ENCODE measurements at regions not wholly inside any gene's neighbourhood (a gene's known extent, or its start where the extent isn't known, plus 50 kb on each side); places are given as distances from the start of the nearest gene placed in this dataset.

DNA sequence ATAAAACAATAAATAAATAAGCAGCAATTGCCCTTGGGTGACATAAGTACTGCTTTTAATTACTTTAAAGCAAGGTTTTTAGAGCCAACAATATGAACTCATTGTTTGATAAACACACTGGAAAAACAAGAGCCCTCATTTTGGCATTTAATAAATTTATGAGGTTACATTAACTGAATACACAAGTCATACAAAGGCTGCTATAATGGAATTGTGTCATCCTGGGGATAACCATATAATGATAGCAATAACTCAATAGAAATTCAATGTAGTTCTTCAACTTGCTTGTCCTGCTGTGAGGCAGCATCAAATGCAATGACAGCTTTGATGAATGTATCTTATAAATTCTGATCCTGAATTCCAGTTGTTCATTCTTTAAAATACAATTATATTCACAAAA, 1512.5 kb downstream of the STIM2 start:
- no peak for TF ChIP-seq CTCF (IDR thresholded peaks at IDR 0.05; ENCODE audit: insufficient read depth, low read length, poor library complexity, severe bottlenecking)
- Histone ChIP-seq H3K27me3 (ENCODE audit: control insufficient read depth, insufficient read depth, low read length) (no peaks in the 10 kb centered on the region), H3K4me3 (ENCODE audit: low read depth, low read length) (no peak overlapping the region), H3K36me3 (ENCODE audit: control insufficient read depth, insufficient read depth, low read length) (no peaks in the 10 kb centered on the region)
- DNase-seq (ENCODE audit: low read depth): no peak

DNA sequence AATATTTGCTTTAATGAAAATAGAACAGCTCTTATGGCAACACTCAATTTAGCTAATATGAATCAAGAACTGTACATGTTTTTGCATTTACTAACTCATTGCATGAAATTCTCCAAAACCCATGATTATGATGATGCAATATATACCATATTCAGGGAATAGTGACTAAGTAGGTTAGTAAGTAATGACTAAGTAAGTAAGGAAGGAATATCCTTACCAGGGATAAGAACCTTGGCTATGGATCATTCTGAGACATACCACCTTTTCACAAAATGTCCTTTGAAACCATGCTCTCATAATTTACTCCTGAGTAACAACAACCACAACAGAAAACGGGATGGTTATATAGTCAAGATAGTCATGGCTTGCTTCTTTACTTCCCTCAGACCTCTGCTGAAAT, 1513.0 kb downstream of the STIM2 start:
- DNase-seq (ENCODE audit: low read depth): no peak
- TF ChIP-seq CTCF (IDR thresholded peaks at IDR 0.05; ENCODE audit: insufficient read depth, low read length, poor library complexity, severe bottlenecking): no peak

DNA sequence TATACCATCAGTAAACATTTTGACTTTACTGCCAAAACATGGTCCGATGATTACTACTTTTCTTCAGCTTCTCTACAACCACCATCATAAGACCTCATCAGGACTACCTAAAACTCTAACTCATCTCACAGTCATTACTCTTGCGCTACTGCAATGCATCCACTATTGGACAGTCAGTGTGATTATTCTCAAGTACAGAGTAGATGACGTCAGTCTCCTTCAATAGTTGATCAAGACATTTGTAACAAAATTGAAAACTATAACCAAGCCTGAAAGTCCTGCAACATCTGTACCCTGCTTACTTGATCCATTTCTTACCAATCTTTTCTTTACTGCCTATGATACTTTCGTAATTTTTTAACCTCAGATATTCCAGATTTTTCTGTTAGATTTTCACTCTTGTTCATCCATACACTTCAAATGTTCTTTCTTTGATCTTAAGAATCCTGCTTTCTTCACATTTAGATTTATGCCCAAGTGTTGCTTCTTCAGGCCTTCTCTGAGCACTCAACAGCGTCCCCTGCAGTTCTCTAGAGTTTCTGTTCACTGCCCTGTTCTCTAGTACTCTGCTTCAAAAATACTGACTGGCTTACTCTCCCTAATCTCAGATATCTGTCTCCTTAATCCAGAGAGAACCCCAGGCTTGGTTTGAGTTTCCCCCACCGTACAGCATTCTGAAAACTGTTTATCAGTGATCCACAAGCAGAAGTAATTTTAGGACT, 1517.6 kb downstream of the STIM2 start:
- Histone ChIP-seq H3K36me3 (ENCODE audit: control insufficient read depth, insufficient read depth, low read length) (no peaks in the 10 kb centered on the region), H3K4me3 (ENCODE audit: low read depth, low read length) (no peak overlapping the region), H3K27me3 (ENCODE audit: control insufficient read depth, insufficient read depth, low read length) (no peaks in the 10 kb centered on the region)
- TF ChIP-seq CTCF (IDR thresholded peaks at IDR 0.05; ENCODE audit: insufficient read depth, low read length, poor library complexity, severe bottlenecking): no peak
- DNase-seq (ENCODE audit: low read depth): no peak

More for the DNA sequence above, 1513.0 kb downstream of the STIM2 start:
- no peaks in the 10 kb centered on the region for H3K27me3 ChIP-seq (ENCODE audit: control insufficient read depth, insufficient read depth, low read length)
- H3K36me3 ChIP-seq (ENCODE audit: control insufficient read depth, insufficient read depth, low read length): no peaks in the 10 kb centered on the region
- H3K4me3 ChIP-seq (ENCODE audit: low read depth, low read length): no peak overlapping the region

DNA sequence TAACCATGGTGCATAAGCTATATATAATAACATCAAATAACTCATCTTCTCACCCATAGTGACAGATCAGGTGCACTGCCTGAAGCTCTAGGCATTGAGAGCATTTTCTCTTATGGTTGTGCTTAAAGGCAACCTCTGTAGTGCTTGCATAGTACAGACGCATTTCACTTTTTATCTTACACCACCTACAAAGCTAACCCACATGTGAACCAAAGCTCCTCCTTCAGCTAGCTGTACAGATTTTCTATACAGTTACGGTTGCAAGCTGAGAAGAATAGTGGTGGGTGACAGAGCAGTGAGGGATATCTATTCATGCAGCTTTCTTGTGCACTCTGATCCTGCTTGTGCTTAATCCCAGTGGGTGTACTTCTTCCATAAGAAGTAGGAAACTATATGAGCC, 1525.2 kb downstream of the STIM2 start:
- Histone ChIP-seq H3K27me3 (ENCODE audit: control insufficient read depth, insufficient read depth, low read length) (no peaks in the 10 kb centered on the region), H3K4me3 (ENCODE audit: low read depth, low read length) (no peak overlapping the region), H3K36me3 (ENCODE audit: control insufficient read depth, insufficient read depth, low read length) (no peaks in the 10 kb centered on the region)
- DNase-seq (ENCODE audit: low read depth): no peak
- TF ChIP-seq CTCF (IDR thresholded peaks at IDR 0.05; ENCODE audit: insufficient read depth, low read length, poor library complexity, severe bottlenecking): no peak

- Histone ChIP-seq H3K36me3 (ENCODE audit: control insufficient read depth, insufficient read depth, low read length) (no peaks in the 10 kb centered on the region), H3K27me3 (ENCODE audit: control insufficient read depth, insufficient read depth, low read length) (no peaks in the 10 kb centered on the region), H3K4me3 (ENCODE audit: low read depth, low read length) (no peak overlapping the region)
- no peak for TF ChIP-seq CTCF (IDR thresholded peaks at IDR 0.05; ENCODE audit: insufficient read depth, low read length, poor library complexity, severe bottlenecking)
- no peak for DNase-seq (ENCODE audit: low read depth)
Observed at GRCh38 chr4:28386776-28387175, 1526.1 kb downstream of the STIM2 start.

- no peak for TF ChIP-seq CTCF (IDR thresholded peaks at IDR 0.05; ENCODE audit: insufficient read depth, low read length, poor library complexity, severe bottlenecking)
- no peak for DNase-seq (ENCODE audit: low read depth)
- H3K36me3 ChIP-seq (ENCODE audit: control insufficient read depth, insufficient read depth, low read length): no peaks in the 10 kb centered on the region
- no peaks in the 10 kb centered on the region for H3K27me3 ChIP-seq (ENCODE audit: control insufficient read depth, insufficient read depth, low read length)
- no peak overlapping the region for H3K4me3 ChIP-seq (ENCODE audit: low read depth, low read length)
Observed at GRCh38 chr4:28388471-28388870, 1527.8 kb downstream of the STIM2 start.
